RWPE2 (cell line): ENCODE measurements at regions not wholly inside any gene's neighbourhood (a gene's known extent, or its start where the extent isn't known, plus 50 kb on each side); places are given as distances from the start of the nearest gene placed in this dataset.
"Not testable (repeated sequence)": the region's sequence is repeated elsewhere in the genome, so short reads cannot be mapped to it uniquely, and the experiment has no call there.

ENCODE experiments used
- ATAC-seq: fragments of 200-7000 bp; cut with Tn5 transposase; 3 replicates; pipeline ENCODE4 v1.9.1; 2021; ENCODE audit warnings: low read depth
- DNase-seq: peaks from one replicate; pipeline ENCODE4 v3.0.0-alpha.2; 2020; ENCODE audit warnings: low spot score
- H3K27ac ChIP-seq: fragments of 450-650 bp; 2 replicates; pipeline ENCODE4 v1.5.1; 2017; ENCODE audit warnings: mild to moderate bottlenecking; ENCODE audit not compliant: poor library complexity, severe bottlenecking
- H3K27me3 ChIP-seq: fragments of 250-450 bp; sonication (Bioruptor Pico); 2 replicates; pipeline ENCODE4 v1.5.1; 2021; ENCODE audit warnings: mild to moderate bottlenecking, moderate library complexity; ENCODE audit not compliant: insufficient read depth, poor library complexity, severe bottlenecking
- H3K36me3 ChIP-seq: fragments of 250-450 bp; sonication (Bioruptor Pico); 2 replicates; pipeline ENCODE4 v1.5.1; 2020; ENCODE audit warnings: low read depth, mild to moderate bottlenecking, moderate library complexity
- H3K4me1 ChIP-seq: fragments of 250-450 bp; sonication (Bioruptor Pico); 2 replicates; pipeline ENCODE4 v1.5.1; 2021; ENCODE audit warnings: mild to moderate bottlenecking, moderate library complexity; ENCODE audit not compliant: insufficient read depth, poor library complexity, severe bottlenecking
- H3K4me3 ChIP-seq: fragments of 250-450 bp; sonication (Bioruptor Pico); 2 replicates; pipeline ENCODE4 v1.5.1; 2021; ENCODE audit warnings: mild to moderate bottlenecking, moderate library complexity; ENCODE audit not compliant: severe bottlenecking
- H3K9me3 ChIP-seq: fragments of 250-450 bp; sonication (Bioruptor Pico); 2 replicates; pipeline ENCODE4 v1.5.1; 2021; ENCODE audit warnings: mild to moderate bottlenecking, moderate library complexity; ENCODE audit not compliant: severe bottlenecking
- TF ChIP-seq, protein P1 (sequence below): fragments of 450-650 bp; IDR thresholded peaks from one replicate; pipeline ENCODE4 v1.5.1; 2017; ENCODE audit warnings: mild to moderate bottlenecking, moderate library complexity; ENCODE audit not compliant: poor library complexity, severe bottlenecking

DNA sequence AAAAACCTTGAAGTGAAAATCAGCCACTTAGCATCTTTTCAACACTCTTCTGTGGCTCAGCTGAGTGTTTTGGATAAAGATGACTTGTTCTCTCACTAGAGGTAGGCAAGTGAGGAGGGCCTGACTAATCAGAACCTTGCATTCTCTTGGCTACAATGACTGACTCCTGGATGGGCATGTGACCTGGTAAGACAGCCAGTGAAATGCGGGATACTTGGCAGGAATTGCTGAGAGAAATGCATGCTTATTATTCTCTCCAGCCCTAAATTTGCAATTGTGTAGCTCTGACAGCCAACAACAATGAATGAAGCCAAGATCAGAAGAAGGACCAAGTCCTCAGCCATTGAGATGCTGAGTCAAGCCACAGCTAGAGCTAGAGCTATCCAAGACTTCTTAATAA lies 490.5 kb upstream of the ZNF608 start:
- Histone ChIP-seq H3K27me3 (no peaks in the 10 kb centered on the region), H3K9me3 (no peaks in the 10 kb centered on the region), H3K36me3 (no peaks in the 10 kb centered on the region), H3K27ac (no peak overlapping the region), H3K4me3 (no peak overlapping the region), H3K4me1 (no peaks in the 10 kb centered on the region)
- DNase-seq, result no peak
- ATAC-seq, result no peak
- TF ChIP-seq, protein P1, sequence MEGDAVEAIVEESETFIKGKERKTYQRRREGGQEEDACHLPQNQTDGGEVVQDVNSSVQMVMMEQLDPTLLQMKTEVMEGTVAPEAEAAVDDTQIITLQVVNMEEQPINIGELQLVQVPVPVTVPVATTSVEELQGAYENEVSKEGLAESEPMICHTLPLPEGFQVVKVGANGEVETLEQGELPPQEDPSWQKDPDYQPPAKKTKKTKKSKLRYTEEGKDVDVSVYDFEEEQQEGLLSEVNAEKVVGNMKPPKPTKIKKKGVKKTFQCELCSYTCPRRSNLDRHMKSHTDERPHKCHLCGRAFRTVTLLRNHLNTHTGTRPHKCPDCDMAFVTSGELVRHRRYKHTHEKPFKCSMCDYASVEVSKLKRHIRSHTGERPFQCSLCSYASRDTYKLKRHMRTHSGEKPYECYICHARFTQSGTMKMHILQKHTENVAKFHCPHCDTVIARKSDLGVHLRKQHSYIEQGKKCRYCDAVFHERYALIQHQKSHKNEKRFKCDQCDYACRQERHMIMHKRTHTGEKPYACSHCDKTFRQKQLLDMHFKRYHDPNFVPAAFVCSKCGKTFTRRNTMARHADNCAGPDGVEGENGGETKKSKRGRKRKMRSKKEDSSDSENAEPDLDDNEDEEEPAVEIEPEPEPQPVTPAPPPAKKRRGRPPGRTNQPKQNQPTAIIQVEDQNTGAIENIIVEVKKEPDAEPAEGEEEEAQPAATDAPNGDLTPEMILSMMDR, result no peak

DNA sequence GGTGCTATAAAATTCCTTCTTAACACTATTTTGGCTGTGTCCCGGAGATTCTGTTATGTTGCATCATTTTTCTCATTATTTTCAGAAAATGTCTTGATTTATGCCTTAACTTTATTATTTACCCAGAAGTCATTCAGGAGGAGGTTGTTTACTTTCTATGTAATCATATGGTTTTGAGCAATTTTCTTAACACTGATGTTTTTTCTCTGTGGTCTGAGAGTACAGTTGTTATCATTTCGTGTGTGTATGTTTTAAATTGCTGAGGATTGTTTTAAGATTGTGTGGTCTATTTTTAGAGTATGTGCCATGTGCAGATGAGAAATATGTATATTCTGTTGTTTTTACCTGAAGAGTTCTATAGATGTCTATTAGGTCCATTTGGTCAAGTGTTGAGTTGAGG lies 498.1 kb upstream of the ZNF608 start:
- H3K36me3 ChIP-seq, result no peaks in the 10 kb centered on the region
- no peaks in the 10 kb centered on the region for H3K4me1 ChIP-seq
- DNase-seq (no peak), ATAC-seq (no peak)
- H3K9me3 ChIP-seq, result no peaks in the 10 kb centered on the region
- no peaks in the 10 kb centered on the region for H3K27me3 ChIP-seq
- H3K27ac ChIP-seq, result no peak overlapping the region
- TF ChIP-seq, protein P1, result no peak
- H3K4me3 ChIP-seq, result no peak overlapping the region

DNA sequence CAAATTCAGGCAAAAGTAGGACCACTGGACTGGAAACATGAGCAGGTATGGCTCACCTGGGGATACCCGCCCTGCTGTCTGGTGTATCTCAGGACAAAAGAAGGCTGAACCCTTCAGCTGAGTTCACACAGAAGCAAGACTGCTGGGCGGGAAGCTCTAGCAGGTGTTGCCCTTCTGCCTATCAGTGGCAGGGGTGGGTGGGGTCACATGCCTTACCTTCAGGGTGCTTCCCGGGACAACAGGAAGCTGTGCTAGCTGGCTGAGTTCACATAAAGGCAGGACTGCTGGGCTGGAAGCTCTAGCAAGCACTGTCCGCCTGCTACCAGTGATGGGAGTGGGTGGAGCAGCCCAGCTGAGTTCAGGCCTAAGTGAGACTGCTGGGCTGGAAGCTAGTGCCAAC lies 498.8 kb upstream of the ZNF608 start:
- no peaks in the 10 kb centered on the region for H3K36me3 ChIP-seq
- ATAC-seq (no peak), DNase-seq (no peak)
- H3K9me3 ChIP-seq, result no peaks in the 10 kb centered on the region
- H3K4me3 ChIP-seq, result no peak overlapping the region
- no peak overlapping the region for H3K27ac ChIP-seq
- H3K4me1 ChIP-seq, result no peaks in the 10 kb centered on the region
- TF ChIP-seq, protein P1, result no peak
- H3K27me3 ChIP-seq, result no peaks in the 10 kb centered on the region

DNA sequence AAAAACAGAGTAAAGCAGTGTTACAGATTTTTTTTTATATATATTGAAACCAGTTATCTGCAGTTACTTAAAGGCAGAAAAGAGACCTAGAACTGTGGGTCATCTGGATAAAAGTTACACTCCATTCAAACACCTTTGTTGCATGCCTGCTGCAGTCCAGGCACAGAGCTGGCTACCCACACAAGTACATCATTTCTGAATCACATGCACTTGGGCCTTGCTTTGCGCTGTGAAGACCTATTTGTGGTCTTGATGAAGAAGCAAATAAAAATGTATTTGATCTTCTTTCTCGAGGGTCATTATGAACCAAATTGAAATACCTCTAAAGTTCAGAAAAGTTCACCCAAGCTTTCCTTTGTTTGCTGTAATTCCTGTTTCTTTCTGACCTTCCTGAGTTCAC lies 503.0 kb upstream of the ZNF608 start:
- TF ChIP-seq, protein P1, result no peak

DNA sequence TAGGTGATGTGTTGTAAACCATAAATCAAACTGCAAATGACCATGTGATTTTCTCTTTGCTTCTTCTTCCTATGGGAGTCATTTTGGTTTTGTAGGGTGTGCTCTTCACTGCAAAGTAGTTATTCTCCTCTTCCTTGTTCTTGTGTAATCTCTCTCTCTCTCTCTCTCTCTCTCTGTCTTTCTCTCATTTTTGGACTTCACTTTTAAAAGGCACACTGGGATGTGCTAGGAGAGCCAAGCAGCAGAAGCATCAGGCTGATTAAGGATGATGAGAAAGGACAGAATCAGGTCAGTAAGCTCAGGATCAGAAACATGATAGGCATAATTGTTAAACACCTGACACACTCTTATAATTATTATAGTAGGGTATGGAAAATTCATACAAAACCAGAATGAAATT lies 505.3 kb upstream of the ZNF608 start:
- Histone ChIP-seq H3K36me3 (no peaks in the 10 kb centered on the region), H3K27me3 (no peaks in the 10 kb centered on the region), H3K4me3 (no peak overlapping the region), H3K4me1 (no peaks in the 10 kb centered on the region), H3K9me3 (no peaks in the 10 kb centered on the region), H3K27ac (no peak overlapping the region)
- ATAC-seq (no peak), DNase-seq (no peak)
- TF ChIP-seq, protein P1, result no peak

More for the DNA sequence above, 503.0 kb upstream of the ZNF608 start:
- Histone ChIP-seq H3K36me3 (no peaks in the 10 kb centered on the region), H3K27ac (no peak overlapping the region), H3K27me3 (no peaks in the 10 kb centered on the region), H3K9me3 (no peaks in the 10 kb centered on the region), H3K4me1 (no peaks in the 10 kb centered on the region), H3K4me3 (no peak overlapping the region)
- ATAC-seq, result no peak
- no peak for DNase-seq

DNA sequence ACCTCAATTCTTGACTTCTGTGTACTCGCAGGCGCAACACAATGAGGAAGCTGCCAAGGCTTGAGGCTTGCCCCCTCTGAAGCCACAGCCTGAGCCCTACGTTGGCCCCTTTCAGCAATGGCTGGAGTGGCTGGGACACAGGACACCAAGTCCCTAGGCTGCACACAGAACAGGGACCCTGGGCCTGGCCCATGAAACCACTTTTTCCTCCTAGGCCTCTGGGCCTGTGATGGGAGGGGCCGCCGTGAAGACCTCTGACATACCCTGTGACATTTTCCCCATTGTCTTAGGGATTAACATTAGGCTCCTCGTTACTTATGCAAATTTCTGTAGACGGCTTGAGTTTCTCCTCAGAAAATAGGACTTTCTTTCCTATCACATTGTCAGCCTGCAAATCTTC lies 507.2 kb upstream of the ZNF608 start:
- H3K9me3 ChIP-seq, H3K27me3 ChIP-seq, H3K36me3 ChIP-seq, H3K4me1 ChIP-seq, H3K27ac ChIP-seq, DNase-seq, H3K4me3 ChIP-seq, ATAC-seq: not testable (repeated sequence)
